ENCODE measurements at regions not wholly inside any gene's neighbourhood (a gene's known extent, or its start where the extent isn't known, plus 50 kb on each side); places are given as distances from the start of the nearest gene placed in this dataset.
A peak's percentile ranks its signal among the peaks of the same experiment; 100 is the strongest.

DNA sequence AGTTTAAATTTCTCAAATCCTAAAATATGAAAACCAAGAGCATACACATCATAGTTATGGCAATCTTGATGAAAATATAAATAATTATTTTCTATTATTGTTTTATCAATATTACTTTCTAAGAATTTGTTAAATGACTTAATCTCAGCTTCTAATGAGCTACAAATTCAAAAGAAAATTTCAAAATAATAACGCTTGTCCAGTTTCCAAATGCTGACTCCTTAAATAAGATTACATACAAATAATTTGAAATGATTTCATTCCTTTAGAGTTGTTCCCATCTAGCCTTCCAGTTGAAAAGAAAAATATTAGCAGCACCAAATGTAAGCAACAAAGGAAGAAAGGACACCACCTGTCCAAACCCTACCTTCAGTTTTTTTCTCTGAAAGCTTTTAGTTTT, 82.4 kb upstream of the COL5A2 start:
- peaks cover 7% of the 10 kb centered on the region; the same call in 1 of the 2 replicates for H3K4me1 ChIP-seq (ENCODE audit: control insufficient read depth, insufficient read depth, low read length)
- no peak overlapping the region for H3K56ac ChIP-seq (ENCODE audit: extremely low read depth, insufficient read depth, low read length)
- no peaks in the 10 kb centered on the region for H3K27me3 ChIP-seq (ENCODE audit: control insufficient read depth, insufficient read depth, low read length)
- no peak overlapping the region for H2BK5ac ChIP-seq (ENCODE audit: low read depth, low read length, poor library complexity, severe bottlenecking)
- BruUV-seq (replicated peaks) = no TSS peak
- H4K20me1 ChIP-seq (ENCODE audit: insufficient read depth, low read length) = no peaks in the 10 kb centered on the region
- no peak overlapping the region for H3K4ac ChIP-seq (ENCODE audit: low read depth, low read length)
- no peak overlapping the region for H3K4me3 ChIP-seq (ENCODE audit: insufficient read depth, low read depth, low read length)
- H3K23ac ChIP-seq (ENCODE audit: low read depth, low read length) = no peak overlapping the region
- no peaks in the 10 kb centered on the region for H3K36me3 ChIP-seq (ENCODE audit: control insufficient read depth, insufficient read depth, low read length)
- H2AK9ac ChIP-seq (replicated peaks; ENCODE audit: low read depth, low read length, poor library complexity) = no peak overlapping the region
- in situ Hi-C loops (cut with MboI; ENCODE audit: low sequenced_read_pairs) (no loop called here), intact Hi-C loops (cut with micrococcal nuclease) (no loop called here), dilution Hi-C loops (cut with HindIII; ENCODE audit: low sequenced_read_pairs, unreplicated experiment) (no loop called here)
- TF ChIP-seq MXI1 (IDR thresholded peaks at IDR 0.05; ENCODE audit: borderline replicate concordance, low read depth, low read length) (no peak), BHLHE40 (IDR thresholded peaks at IDR 0.05; ENCODE audit: low read depth, low read length) (no peak)
- ATAC-seq (ENCODE audit: low read depth) (no peak), DNase-seq (no peak)
- H3K79me1 ChIP-seq (ENCODE audit: low read depth in 1 of 2, low read length in 2 of 2) = no peaks in the 10 kb centered on the region
- peak overlapping the region; percentile 6; the same call in 1 of the 2 replicates for H2BK20ac ChIP-seq (ENCODE audit: low read depth, low read length)
- H4K5ac ChIP-seq (ENCODE audit: low read depth, low read length) = no peak overlapping the region
- H4K91ac ChIP-seq (ENCODE audit: insufficient read depth, low read depth, low read length) = no peak overlapping the region
- CTCF ChIA-PET = interaction anchor here (0.8 kb wide), 1 partner anchor 9 kb away, joined by 3 read pairs; no protein-coding TSS in a partner anchor
- H3K14ac ChIP-seq (replicated peaks; ENCODE audit: low read depth, low read length) = no peak overlapping the region
- H3K9me3 ChIP-seq (ENCODE audit: control insufficient read depth, insufficient read depth, low read length) = peaks cover 3% of the 10 kb centered on the region; the same call in 1 of the 2 replicates
- H2AFZ ChIP-seq (replicated peaks; ENCODE audit: low read length, poor library complexity) = no peak overlapping the region
- H2BK120ac ChIP-seq (ENCODE audit: low read depth, low read length) = no peak overlapping the region
- H3K9ac ChIP-seq (ENCODE audit: low read depth, low read length) = no peak overlapping the region
- H4K8ac ChIP-seq (ENCODE audit: low read depth in 2 of 2, low read length in 2 of 2) = no peak overlapping the region
- H2AK5ac ChIP-seq (ENCODE audit: low read depth, low read length) = no peak overlapping the region
- H3K4me2 ChIP-seq (ENCODE audit: low read depth, low read length) = no peak overlapping the region
- H3K18ac ChIP-seq (ENCODE audit: low read depth, low read length) = no peak overlapping the region
- no peak overlapping the region for H2BK15ac ChIP-seq (ENCODE audit: low read depth, low read length)
- no peaks in the 10 kb centered on the region; the same call in 1 of the 2 replicates for H3K9me1 ChIP-seq (ENCODE audit: insufficient read depth, low read length)
- H3K27ac ChIP-seq (ENCODE audit: insufficient read depth, low read length) = no peak overlapping the region
- POLR2A ChIA-PET (ENCODE audit: unreplicated experiment) = interaction anchor here (1.1 kb wide), 1 partner anchor 86 kb away, joined by 3 read pairs; no protein-coding TSS in a partner anchor
- WGBS, 2 experiments (ENCODE audit: extremely low coverage in 2 of 2, insufficient read length in 1 of 2) = no CpG with 5 or more reads among the region's 1 CpG

Data from IMR-90 (cell line).